HT1080 (cell line): ENCODE measurements at regions not wholly inside any gene's neighbourhood (a gene's known extent, or its start where the extent isn't known, plus 50 kb on each side); places are given as distances from the start of the nearest gene placed in this dataset.

Experiments used
- DNase-seq: peaks from one replicate; pipeline ENCODE4 v3.0.0-alpha.2; 2015; ENCODE audit warnings: low read depth

DNA sequence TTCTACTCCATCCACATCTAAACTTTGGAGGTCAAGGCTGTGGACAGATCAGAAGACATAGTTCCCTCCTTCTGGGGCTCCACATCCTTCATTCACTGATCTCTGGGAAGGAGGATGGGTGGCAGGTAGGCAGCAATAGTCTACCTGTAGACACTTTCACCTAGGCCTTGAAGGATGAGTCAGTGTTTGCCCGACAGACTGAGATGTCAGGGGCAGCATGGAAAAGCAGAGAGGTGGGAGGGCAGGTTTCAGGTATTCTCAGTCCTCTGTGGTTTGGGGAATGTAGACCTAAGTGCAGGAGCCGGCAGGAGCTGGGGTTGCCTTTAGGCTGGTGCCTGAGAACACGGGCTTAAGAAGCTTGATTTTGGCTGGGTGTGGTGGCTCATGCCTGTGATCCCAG is 171.9 kb upstream of the ZNF267 start:
- no peak for DNase-seq

DNA sequence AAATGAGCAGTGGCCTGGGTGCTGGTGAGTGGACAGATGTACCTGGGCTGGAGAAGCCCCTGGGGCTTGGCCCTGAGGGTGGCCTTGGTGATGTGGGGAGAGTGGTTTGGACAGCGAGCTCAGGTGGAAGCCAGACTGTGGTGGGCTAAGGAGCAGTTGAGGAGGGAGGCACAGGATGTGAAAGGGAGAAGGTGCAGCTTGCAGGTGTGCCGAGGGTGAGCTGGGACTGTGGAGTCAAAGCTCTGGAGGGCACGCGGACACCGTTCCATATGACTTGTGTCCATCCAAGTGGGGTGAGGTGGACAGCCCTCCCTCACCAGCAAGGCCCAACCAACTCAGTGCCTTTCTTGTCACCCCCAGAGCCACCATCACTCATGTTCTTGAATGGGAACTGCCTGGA is 170.8 kb upstream of the ZNF267 start:
- DNase-seq: no peak

DNA sequence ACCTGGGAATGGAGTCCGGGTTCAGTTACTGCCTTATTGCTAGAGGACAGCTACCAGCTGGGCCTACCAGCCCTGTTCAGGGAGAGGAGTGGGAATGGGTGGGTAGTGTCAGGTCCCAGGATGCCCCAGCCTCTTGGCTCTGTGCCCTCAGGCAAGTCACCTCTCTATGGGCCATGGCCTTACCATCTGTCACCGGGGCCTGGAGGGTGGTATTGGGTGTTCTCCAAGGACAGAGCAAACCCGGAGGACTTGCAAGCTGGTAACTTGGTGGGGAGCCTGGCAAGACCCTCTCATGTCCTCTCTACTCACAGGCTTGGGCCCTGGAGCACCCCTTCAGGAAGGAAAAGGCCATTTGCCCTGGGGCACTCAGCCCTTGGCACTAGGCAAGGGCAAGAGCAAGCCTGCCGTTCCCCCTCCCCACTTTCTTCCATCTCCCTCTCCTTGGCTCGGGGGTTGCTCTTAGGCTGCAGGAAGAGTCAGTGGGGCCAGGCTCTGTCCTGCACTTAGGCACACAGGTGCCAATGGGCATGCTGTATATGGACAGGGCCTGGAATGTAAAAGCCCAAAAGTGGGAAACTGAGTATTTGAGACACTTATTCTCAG is 170.0 kb upstream of the ZNF267 start:
- no peak for DNase-seq

DNA sequence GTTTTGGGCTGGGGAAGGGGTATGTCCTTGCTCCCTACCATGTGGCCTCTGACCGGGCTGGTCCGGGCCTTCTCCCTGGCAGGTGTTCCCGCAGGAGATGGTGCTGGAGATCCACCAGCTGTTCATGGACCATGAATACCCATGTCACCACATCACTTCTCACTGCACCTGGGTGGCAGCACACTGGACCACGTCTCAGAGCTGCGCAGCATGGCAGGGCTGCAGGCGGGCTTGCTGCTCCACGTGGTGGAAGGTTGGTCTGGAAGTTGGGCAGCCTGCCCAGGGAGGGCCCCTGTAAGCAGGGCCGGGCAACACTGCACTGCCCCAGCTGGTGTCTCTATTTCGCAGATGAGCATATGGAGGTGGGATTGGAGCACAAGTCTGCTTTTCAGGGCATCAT is 169.5 kb upstream of the ZNF267 start:
- no peak for DNase-seq

DNA sequence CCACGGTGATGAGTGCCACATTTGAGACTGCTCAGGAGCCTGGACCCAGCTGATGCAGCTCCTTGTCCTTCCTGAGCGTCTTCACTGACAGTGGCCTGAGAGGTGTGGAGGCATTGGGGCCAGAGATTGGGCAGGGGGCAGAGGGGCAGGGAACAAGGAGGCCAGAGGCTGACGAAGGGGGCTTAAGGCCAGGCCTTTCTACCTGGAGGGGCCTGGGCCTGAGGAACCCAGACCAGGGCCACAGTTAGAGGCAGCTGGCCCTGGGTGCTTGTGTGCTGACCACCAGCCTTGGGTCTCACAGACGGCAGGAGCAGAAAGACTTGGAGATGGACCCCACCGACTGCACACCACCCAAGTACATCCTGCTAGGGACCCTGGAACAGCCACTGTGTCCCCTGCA is 168.2 kb upstream of the ZNF267 start:
- DNase-seq: no peak

DNA sequence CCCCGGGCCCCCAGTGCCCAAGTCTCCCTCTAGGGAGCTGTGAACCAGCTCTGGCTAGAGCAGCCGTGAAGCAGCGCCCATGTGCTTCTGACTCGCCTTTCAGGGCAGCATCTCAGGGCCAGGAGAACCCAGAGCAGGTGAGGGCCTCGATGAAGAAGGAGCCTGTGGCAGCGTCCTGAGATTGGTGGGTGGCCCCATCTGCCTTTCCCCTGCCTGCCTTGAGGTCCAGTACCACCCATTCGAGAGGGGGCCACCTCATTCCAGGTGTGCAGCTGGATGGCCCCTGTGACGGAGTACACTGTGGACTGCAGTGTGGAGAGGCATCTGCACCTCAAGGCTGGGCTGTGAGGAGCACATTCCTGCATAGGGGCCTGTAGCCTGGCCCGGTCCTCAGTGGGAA is 167.3 kb upstream of the ZNF267 start:
- no peak for DNase-seq

DNA sequence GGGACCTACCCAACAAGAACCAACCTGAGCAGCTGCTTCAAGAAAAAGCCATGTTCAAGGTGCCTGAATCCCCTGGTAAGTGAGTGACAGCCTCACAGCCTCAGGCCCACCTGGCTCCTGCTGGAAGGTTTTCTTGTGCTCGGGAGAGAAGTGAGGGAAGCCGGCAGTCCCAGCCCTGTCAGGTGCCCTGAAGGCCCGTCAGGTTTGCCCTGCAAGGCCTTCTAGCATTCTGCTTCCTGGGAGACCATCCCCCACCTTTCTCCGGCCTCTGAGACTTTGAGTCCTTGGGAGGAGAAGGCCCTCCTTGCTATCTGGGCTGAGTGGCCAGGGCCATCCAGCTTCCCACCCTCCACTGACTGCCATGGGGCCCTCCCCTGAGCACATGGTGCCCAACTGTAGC is 166.7 kb upstream of the ZNF267 start:
- no peak for DNase-seq

DNA sequence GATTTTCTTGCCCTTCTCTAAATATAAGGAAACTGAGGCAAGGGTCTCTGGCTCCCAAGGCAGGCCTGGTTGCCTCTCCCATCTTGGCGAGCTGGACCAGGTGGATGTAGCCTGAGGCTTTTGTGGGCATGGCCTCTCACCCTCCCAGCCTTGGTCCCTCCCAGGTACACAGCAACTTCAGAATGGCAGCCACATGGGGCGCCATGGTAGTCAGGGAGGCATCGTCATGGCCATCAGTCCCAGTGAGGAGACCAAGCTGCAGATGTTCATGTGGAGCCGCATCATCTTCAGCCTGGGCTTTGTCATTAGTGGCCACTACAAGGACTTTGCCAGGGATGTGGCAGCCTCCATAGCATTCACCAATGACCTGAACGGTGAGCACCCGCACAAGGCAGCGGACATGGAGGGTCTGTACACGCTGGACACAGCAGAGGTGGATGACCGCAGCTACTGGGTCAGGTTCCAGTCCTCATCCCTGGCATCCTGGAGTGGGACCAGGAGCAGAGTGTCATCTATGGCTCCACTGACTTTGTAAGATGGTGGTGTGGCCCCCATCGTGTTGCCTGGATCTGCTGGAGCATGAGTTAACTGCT is 165.8 kb upstream of the ZNF267 start:
- no peak for DNase-seq

DNA sequence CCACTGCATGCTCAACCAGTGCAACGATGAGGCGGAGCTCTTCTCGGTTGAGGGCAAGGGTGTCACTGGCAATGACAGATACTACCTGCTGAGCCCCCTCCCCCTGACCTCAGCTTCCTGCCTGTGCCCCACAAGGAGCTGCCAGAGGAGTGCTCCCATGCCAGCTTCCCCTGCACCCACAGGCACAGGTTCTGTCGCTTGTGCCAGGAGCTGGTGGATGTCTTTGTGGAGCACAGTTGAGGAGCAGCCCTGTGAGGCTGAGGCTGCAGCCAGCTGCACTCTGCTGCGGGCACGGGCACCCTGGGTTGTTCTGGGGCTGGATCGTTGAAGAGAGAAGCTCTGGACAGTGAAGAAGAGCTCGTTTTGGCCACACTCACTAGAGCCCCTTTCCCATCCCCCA is 165.3 kb upstream of the ZNF267 start:
- no peak for DNase-seq

DNA sequence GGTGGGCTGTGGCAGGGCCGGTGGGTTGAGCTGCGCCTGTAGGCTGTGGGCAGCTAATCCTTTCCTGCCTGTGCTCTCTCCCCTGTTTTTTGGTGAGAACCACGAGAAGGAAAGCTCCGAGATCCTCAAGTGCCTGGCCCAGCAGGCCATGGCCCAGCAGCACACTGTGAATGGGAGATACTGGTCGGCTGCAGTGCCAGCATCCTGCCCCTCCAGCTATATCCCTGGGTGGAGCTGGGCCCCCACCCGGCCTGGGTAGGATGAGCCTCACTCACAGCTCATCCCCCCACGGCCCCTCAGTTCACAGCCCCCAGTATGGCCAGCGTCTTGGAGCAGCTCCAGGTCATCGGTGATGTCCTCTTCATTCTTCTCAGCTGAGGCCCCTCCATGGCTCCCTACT is 164.4 kb upstream of the ZNF267 start:
- DNase-seq: no peak

DNA sequence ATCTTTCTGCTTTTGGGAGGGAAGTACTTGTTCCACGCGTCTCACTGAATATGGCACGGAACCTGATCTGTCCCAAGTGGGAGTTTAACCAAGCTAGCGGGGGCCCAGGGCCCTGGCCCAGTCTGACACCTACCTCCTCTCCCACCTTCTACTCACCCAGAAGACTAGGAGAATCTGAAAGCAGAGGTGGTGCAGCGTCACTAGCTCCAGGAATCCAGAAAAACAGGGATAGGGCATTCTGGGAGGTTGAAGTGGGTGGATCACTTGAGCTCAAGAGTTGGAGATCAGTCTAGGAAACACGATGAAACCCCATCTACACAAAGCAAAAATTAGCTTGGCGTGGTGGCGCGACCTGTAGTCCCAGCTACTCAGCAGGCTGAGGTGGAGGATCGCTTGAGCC is 163.5 kb upstream of the ZNF267 start:
- DNase-seq: no peak

DNA sequence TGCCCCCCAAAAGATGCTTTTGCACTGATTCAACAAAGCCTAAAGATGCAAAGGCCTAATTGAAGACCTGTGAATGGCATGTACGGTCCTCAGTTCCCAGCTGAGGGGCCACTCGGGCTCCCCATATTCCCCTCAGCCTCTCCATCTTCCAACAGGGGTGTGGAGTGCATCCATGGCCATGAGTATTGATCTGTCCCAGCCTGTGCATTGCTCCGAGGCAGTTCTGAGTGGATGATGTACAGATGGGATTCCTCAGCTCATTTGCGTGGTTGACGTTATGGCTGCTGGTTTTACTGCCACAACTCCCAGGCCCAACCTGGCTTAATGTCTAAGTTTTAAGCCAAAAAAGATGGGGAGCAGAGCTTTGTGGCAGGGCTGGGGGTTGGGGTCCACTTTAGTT is 162.7 kb upstream of the ZNF267 start:
- no peak for DNase-seq

DNA sequence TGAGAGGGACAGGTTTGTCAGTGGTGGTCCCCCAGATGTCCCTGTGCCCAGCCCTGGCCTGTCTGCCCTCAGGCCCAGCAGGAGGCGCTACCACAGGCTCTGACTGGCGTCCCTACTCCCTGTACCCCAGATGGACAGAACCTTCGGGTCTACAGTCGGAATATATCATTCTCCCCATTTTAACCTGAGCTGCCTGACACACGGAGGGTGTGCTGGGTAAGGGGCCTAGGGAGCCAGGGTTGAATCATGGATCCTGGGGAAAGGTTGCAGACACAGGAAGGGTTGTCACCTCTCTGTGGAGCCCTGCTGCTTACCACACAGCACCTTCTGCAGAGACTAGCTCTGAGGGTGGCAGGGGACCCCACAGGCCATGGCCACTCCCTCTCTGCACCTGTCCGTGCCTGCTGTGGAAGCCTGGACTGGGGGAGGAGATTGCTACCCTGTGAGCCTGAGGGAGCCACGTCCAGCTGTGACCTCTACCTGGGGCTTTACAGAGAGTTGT is 162.2 kb upstream of the ZNF267 start:
- no peak for DNase-seq

DNA sequence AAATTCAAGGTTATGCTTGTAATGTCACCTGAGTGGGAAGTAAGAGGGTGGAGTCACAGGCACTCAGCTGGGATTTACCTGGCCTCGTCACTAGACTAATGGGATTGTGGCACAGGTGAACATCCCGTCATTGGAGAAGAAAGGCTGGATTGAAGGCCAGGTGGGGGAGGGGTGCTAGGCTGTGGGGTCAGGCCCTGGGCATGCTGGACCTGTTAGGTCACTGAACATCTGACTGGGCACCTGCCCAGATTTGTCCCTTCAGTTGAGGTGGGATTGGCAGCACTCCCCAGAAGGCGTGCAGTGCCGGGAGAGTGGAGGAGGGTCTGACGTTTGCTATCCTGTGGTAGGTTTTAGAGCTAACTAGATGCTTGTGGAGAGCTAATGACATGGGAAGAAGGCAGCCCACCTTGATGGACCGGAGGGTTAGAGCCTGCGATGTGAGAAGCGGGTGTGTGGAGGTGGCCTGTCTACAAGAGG is 161.5 kb upstream of the ZNF267 start:
- DNase-seq: no peak

DNA sequence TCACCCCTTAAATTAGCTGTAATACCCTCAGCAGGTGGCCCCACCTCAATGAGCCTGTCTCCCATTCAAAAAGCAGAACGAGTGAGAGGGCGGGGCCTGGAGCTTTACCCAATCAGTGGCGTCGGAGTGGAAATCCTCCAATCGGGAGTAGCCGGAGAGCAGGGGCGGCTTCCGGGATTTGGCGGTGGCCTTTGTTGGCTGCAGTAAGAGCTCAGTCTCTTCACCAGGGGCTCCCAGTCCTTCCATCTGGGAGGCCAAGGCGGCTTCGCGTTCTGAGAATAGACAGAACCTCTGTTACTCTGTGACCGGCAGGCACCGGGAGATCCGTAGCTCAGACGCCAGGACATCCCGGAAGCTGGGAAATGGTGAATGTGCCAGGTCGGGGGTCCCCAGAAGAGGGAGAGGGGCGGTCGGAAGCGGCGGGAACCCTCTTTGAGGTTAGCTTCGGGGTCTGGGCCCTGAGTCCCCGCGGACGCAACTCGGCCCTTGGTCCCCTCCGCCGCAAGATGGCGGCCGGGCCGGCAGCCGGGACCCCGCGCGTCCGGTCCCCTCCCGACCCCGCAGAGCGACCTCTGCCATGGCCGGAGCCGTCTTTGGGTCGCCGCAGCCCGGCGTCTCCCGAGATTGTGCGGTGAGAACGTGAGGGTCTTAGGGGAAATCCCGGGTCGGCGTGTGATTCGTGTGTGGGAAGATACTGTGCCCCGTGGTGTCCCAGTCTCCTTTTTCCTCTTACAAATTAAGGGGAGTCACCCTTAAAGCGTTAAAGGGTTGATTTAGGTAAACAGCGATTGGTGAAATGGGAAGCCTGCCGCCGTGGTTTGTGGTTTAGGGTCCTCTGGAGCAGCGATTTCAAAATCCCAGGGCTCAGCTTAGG is 160.3 kb upstream of the ZNF267 start:
- peak; percentile 87 for DNase-seq

DNA sequence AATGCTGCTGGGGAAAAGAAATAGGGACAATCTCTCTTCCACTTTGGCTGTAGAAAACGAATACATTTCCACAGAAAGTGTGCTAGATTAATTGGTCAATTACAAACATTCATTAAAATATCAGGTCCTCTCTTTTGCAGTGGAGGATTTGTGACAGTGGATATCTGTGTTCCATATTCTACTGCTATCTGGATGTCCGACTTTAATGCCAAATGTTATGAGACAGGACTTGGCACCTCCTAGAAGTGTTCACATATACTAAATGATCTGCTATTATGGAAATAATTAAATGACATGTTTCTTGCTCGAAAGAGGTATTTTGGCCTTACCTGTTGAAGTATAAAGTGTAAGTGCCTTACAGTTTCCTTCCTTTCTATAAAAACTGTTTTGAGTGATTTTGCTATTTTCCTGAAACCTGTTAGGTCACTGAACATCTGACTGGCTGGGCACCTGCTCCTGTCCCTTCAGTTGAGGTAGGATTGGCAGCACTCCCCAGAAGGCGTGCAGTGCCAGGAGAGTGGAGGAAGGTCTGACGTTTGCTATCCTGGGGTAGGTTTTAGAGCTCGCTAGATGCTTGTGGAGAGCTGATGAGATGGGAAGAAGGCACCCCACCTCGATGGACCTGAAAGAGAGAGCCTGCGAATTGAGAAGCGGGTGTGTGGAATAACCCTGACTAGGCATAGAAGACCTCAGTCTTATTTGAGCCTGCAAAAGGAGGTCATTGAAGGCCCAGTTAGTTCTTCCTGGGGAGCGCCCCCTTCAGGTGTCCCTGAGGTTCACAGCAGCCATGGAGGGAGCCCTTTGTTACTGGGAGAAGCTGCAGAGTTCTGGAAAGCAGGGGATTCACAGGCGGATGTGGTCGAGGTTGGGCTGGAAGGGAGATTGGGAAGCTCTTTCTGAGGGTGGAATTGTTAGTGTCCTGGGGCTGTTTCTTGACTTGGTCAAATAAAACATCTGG is 159.4 kb upstream of the ZNF267 start:
- DNase-seq: no peak

DNA sequence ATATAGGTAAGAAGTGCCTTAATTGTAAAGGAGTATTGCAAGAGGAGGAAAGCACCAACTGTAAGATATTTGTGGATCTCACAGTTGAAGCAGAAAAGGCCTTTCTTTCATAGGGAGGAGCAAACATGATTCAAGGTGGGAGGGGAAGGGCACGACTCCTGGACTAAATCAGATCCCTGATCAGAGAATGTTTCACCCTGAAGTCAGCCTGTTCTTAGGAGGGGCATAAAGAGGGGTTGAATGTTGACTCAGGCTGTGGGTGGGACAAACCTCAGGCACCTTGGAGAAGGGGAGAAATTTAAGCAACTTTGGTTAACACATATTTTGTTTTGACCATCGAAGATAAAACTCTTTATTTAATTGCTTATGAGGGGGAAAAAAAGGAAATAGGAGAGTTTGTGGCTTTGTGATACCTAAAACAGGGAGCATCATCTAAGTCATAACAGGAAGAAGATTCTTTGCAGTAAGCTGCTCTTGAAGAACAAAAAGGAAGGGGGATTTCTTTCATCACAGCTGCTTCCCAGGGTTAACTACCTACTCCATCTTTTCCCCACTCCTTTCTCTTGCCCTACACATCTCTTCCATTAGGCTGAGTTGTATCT is 158.6 kb upstream of the ZNF267 start:
- DNase-seq: no peak

DNA sequence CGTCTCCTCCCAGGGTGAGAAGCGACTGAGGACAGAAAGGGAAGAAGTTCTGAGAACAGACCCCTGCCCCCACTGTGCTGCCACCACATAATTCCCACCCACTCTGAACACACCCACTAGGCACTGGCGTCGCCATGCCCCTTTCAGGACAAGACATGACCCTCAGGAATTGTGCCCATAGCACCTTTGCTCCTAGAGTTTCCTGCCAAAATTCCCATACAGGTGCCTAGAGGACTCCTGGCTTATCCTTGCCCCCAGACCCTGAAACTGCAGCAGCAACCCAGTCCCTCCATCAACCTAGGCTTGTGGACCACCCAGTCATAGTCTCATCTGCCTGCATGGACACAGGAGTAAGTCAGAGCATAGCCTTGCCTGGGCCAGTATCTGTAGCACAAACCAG is 157.7 kb upstream of the ZNF267 start:
- DNase-seq: no peak

DNA sequence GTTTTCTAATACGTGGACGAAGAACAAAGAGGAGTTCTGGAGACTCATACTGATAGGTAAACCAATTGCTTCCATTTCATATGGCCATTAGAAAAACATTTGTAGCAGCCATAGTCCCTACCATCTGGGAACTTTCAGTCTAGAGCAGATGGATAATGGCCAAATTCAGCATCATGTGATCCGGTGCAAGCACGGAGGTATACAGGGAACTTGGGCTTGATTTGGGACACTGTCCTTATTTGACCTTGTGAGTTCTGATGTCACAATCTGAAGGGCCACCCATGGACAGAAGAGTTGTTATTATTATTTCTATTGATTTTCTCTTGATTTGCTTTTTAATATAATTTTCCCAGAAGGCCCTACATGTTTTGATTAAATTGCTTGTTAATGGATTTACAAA is 154.6 kb upstream of the ZNF267 start:
- no peak for DNase-seq

DNA sequence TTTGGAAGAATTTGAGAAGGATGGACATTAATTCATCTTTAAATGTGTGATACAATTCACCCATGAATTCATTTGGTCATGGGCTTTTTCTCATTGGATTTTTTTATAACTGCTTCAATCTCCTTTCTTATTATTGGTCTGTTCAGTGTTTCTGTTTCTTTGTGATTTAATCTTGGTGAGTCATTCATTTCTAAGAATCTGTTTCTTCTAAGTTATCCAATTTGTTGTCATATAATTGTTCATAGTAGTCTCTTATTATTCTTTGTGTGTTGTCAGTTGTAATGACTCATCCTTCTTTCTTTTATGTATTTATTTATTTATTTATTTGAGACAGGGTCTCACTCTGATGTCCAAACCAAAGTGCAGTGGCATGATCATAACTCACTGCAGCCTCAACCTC is 146.1 kb upstream of the ZNF267 start:
- DNase-seq: no peak

DNA sequence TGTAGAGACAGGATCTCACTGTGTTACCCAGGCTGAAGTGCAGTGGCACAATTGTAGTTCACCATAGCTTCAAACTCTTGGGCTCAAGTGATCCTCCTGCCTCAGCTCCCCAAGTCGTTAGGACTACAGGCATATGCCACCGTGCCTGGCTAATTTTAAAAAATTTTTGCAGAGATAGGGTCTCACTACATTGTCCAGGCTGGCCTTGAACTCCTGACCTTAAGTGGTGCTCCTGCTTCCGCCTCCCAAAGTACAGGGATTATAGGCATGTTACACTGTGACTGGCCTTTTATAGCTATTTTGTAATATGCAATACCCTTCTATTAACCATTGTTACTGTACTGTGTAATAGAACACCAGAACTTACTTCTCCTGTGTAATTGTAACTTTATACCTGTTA is 139.3 kb upstream of the ZNF267 start:
- DNase-seq: no peak
